ENCODE measurements at regions not wholly inside any gene's neighbourhood (a gene's known extent, or its start where the extent isn't known, plus 50 kb on each side); places are given as distances from the start of the nearest gene placed in this dataset.
"Not testable (repeated sequence)": the region's sequence is repeated elsewhere in the genome, so short reads cannot be mapped to it uniquely, and the experiment has no call there.

GRCh38 chr3:32042867-32043266, 61.3 kb downstream of the ZNF860 start:
- not testable (repeated sequence) for DNase-seq

- DNase-seq, result peak; percentile 33
These were observed 61.1 kb upstream of the GPD1L start for GRCh38 chr3:32045091-32045915.

- no peak for DNase-seq
These were observed 60.3 kb upstream of the GPD1L start for GRCh38 chr3:32046102-32046501.

- DNase-seq, result no peak
These were observed 57.8 kb upstream of the GPD1L start for GRCh38 chr3:32048487-32049182.

- no peak for DNase-seq
These were observed 56.5 kb upstream of the GPD1L start for GRCh38 chr3:32049916-32050315.

- DNase-seq, result not testable (repeated sequence)
These were observed 54.2 kb upstream of the GPD1L start for GRCh38 chr3:32052230-32052629.

- not testable (repeated sequence) for DNase-seq
These were observed 53.6 kb upstream of the GPD1L start for GRCh38 chr3:32052851-32053250.

GRCh38 chr3:32056559-32057290, 49.7 kb upstream of the GPD1L start:
- no peak for DNase-seq
